KBM-7 (cell line): ENCODE measurements at regions not wholly inside any gene's neighbourhood (a gene's known extent, or its start where the extent isn't known, plus 50 kb on each side); places are given as distances from the start of the nearest gene placed in this dataset.

ENCODE experiments used
- DNase-seq: peaks from one replicate; pipeline ENCODE4 v3.0.0-alpha.2; 2015
- in situ Hi-C: fragments of 300-500 bp; cut with MboI; formaldehyde crosslinking; loops from 2 replicates; pipeline ENCODE4 v1.14.3; 2020; ENCODE audit warnings: low sequenced_read_pairs, low pct_unique_long_range_greater_than_20kb, mixed read lengths

GRCh38 chr2:17311771-17312511, 206.3 kb downstream of the RAD51AP2 start:
- DNase-seq, result no peak
- in situ Hi-C loops, result no loop called here

GRCh38 chr2:17311106-17311619, 207.1 kb downstream of the RAD51AP2 start:
- DNase-seq, result no peak
- in situ Hi-C loops, result no loop called here

- in situ Hi-C loops, result no loop called here
- DNase-seq, result peak; percentile 57
Measured at GRCh38 chr2:17309741-17310339, 208.4 kb downstream of the RAD51AP2 start.

GRCh38 chr2:17309181-17309580, 209.1 kb downstream of the RAD51AP2 start:
- DNase-seq, result no peak
- in situ Hi-C loops, result no loop called here

DNA sequence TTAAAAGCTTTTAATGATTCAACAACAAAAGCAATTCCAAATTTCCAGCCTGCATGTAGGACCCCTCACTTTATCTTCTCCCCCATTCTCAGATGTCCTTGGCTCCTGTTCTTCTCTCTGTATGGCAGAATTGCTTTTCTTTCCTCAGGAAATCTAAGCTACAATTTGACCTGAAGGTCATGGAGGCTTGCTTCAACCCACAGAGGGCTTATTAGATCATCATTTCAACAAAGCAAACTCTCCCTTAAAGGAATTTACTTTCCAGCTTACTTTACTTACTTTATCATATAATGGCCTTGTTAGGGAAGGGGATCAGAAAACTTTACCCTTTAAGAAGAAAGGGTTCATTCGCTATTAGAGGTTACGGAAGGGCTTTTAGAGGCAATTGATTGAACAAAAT, 211.5 kb downstream of the RAD51AP2 start:
- DNase-seq, result no peak
- in situ Hi-C loops, result no loop called here

DNA sequence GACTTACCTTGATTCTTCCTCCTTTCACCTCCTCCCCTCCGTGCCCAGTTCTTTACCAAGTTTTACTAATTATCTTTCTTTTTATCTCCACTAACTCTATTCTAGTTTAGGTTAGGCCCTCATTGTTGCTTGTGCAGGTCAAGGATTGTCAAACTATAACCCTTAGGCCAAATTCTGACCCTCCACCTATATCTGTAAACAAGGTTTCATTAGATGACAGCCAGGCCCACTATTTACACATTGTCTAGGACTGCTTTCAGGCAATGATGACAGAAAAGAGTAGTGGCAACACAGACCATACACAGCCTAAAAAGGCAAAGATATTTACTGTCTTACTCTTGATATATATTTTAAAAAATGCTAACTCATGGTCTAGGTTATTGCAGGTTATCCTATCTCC, 212.0 kb downstream of the RAD51AP2 start:
- DNase-seq, result no peak
- in situ Hi-C loops, result no loop called here

DNA sequence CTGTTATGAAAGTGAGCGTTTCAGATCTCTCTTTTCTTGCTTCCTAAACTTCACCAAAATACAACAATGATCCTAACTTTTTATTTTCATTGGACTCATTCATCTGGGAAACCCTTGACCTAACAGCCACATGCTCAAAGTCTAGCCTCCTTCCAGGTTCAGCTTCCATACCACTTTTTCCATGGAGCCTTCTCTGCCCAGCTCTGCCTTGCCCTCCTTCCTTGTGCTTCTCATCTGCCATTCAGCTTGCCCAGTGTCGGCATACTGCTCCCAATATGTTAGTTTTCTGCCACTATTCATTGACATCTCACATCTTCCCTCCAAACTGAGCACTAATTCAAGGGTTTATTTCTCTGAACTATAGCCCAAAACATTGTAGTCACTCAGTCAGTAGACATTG, 214.7 kb downstream of the RAD51AP2 start:
- DNase-seq, result no peak
- in situ Hi-C loops, result no loop called here

GRCh38 chr2:17303054-17303453, 215.2 kb downstream of the RAD51AP2 start:
- in situ Hi-C loops, result no loop called here
- no peak for DNase-seq

DNA sequence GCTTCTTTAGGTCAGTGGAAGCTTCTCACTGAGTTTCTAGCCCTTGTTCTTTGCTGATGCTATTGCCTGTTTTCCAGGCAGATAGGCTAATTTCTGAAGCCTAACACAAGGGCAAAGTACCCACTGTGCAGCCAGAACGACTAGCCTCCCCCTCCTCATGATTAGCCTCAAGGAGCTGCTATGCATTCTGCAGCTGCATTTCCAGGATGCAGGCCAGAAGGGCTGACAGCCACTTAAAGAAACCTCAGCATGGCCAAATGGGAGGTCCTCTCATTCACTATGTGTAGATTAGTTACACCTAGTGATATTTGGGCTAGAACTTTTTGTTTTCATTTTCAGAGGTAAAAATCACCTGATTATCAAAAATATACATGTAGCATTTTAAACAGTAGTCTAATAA, 216.0 kb downstream of the RAD51AP2 start:
- DNase-seq, result no peak
- in situ Hi-C loops, result no loop called here

- in situ Hi-C loops, result no loop called here
- no peak for DNase-seq
Measured at GRCh38 chr2:17301437-17301836, 216.8 kb downstream of the RAD51AP2 start.

DNA sequence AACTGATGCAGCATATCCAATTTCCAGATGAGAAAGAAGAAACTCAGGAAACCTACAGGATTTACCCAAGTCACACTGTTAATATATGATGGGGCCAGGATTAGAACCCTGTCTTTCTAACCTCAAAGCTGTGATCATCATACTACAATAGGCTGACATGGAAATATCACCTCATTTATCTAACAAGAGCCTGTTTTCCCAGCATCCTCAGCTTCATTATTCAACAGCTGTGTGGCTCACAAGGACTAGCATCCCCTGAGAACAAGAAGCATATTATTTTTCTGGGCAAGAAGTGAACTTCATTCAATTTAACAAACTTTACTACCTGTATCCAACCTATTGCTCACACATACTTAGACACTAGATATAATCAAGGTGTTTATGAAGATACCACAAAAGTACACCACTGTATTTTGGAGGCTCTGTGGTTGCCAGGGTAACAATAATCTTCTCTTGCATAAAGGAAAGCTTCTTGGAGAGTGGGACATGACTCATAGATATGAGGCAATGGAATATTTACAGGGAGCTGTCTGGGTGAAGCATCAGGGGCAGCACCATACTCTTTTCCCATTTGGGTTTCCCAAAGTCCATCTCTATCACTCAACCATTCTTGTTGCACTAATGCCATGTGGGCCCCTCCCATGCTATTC, 218.2 kb downstream of the RAD51AP2 start:
- in situ Hi-C loops, result no loop called here
- DNase-seq, result no peak

- in situ Hi-C loops, result no loop called here
- DNase-seq, result no peak
Measured at GRCh38 chr2:17298453-17298852, 219.8 kb downstream of the RAD51AP2 start.

DNA sequence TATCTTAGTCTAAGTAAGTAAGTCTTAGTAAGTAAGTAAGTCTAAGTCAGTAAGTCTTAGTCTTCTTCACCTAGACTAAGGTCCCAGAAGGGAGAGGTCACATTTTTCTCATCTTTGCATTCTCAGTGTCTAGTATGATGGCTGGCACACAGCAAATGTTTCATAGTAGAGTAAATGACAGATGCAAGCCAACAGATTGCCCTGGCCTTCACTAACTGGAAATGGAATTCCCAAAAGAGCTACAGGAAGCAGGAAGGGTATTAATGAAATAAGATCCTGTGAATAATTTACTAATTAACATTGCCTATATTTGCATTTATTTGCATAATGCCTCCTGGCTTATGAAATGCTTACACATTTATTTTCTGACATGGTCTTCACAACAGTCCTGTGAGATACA, 221.6 kb downstream of the RAD51AP2 start:
- no peak for DNase-seq
- in situ Hi-C loops, result no loop called here

- in situ Hi-C loops, result no loop called here
- no peak for DNase-seq
Measured at GRCh38 chr2:17289669-17290068, 228.6 kb downstream of the RAD51AP2 start.

DNA sequence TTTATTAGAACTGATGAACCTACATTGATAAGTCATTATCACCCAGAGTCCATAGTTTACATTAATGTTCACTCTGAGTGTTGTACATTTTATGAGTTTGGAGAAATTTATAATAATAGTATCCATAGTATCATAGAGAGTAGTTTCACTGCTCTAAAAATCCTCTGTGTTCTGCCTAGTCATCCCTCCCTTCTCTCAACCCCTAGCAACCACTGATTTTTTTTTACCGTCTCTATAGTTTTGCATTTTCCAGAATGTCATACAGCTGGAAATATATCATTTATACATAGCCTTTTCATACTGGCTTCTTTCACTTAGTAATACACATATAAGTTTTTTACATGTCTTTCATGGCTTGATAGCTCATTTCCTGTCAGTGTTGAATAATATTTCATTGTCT, 231.1 kb downstream of the RAD51AP2 start:
- in situ Hi-C loops, result no loop called here
- DNase-seq, result no peak

GRCh38 chr2:17282826-17283225, 235.4 kb downstream of the RAD51AP2 start:
- no peak for DNase-seq
- in situ Hi-C loops, result no loop called here

- in situ Hi-C loops, result no loop called here
- no peak for DNase-seq
Measured at GRCh38 chr2:17282245-17282644, 236.0 kb downstream of the RAD51AP2 start.

- in situ Hi-C loops, result no loop called here
- DNase-seq, result no peak
Measured at GRCh38 chr2:17276220-17276619, 242.0 kb downstream of the RAD51AP2 start.

DNA sequence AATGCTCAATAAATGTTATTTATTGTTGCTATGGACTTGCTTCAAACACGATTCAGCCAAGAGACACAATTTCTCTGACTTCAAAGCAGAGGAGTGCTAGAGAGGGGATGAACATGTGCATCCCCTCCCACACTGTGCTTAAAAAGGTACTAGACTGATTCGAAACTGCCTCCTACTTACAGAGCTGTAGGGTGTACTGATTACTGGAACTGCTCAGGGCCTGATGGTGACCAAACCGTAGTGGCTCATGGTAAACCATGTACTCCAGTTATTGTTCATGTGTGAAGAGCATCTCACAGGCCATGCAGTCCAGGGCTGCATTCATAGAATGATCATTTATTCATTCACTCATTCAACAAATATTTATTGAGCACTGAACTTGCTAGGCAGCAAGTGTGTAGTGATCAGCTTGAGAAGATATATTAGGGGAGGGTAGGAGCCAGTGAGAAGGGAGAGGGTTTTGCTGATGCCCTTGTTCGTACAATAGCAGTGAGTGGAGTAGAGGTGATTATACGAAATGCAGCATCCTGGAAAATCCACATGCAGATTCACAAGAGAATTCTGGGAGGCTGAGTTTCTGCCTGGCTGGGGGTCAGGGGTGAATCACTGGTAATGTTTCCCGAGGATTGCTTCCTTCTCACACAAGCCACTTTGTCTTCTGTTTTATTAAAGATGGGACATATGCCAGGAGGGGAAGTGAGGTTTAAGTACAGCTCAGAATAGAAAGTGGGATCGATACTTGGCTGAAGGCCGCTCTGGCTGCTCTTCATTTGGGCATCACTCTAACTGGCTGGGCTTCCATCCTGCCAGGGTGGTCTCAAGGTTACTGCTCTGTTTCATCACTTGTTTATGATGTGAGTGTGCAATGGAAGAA, 245.4 kb downstream of the RAD51AP2 start:
- in situ Hi-C loops, result no loop called here

More for the DNA sequence above, 245.4 kb downstream of the RAD51AP2 start:
- no peak for DNase-seq
